ENCODE measurements at regions not wholly inside any gene's neighbourhood (a gene's known extent, or its start where the extent isn't known, plus 50 kb on each side); places are given as distances from the start of the nearest gene placed in this dataset.

DNA sequence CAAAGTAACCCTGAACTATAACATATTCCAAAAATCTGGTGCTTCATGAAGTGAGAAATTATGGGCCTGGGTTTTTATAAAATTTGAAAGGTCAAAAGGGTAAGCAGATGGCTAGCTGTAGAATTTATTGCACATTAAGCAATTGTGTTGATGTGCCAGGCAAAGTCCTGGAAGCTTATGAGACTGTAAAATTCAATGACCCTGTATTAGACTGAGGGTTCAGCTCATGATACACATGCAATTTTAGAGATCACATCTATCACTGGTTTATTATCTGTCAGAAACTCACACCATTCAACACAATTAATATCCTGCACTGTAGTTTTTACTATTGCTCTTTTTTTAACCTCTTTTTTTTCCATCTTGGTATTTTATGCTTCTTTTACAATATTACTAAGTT, 1162.6 kb upstream of the SLC39A10 start:
- TF ChIP-seq CTCF (IDR thresholded peaks at IDR 0.05; ENCODE audit: insufficient read depth, low read depth, low read length) (no peak), EZH2 (IDR thresholded peaks at IDR 0.05; ENCODE audit: insufficient read depth, low read length) (no peak)
